ENCODE measurements at regions not wholly inside any gene's neighbourhood (a gene's known extent, or its start where the extent isn't known, plus 50 kb on each side); places are given as distances from the start of the nearest gene placed in this dataset.

DNA sequence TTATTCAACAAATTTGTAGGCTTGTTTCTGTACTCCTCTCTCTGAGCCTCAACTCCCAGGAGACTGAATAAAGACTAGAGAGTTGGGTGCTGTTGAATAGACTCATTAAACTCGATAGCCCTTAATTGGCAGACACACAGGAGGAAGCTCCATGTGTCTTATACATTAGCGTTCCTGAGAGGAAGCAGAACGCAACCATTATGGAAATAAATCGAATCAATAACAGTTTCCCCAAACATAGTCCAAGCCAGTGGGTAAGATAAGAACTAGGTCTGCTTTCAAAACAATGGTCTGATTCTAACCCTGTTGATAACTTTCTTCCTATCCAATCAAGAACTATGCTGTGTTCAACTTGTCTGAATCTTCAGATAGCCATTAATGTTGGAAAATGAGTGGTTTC lies 118.1 kb upstream of the FNDC3A start:
- Histone ChIP-seq H3K27me3 (ENCODE audit: insufficient read depth, poor library complexity, severe bottlenecking) (no peaks in the 10 kb centered on the region), H3K4me3 (replicated peaks; ENCODE audit: insufficient read depth, low read length) (no peak overlapping the region), H3K27ac (replicated peaks) (no peak overlapping the region)
- DNase-seq (ENCODE audit: low read depth in 1 of 2, low spot score in 1 of 2): no peak
- TF ChIP-seq POLR2AphosphoS5 (IDR thresholded peaks at IDR 0.05; ENCODE audit: low read depth) (no peak), SPI1 (IDR thresholded peaks at IDR 0.05; ENCODE audit: borderline replicate concordance, low read depth) (no peak), GABPA (IDR thresholded peaks at IDR 0.05; ENCODE audit: low read depth) (no peak)
- TF ChIP-seq, protein P1, sequence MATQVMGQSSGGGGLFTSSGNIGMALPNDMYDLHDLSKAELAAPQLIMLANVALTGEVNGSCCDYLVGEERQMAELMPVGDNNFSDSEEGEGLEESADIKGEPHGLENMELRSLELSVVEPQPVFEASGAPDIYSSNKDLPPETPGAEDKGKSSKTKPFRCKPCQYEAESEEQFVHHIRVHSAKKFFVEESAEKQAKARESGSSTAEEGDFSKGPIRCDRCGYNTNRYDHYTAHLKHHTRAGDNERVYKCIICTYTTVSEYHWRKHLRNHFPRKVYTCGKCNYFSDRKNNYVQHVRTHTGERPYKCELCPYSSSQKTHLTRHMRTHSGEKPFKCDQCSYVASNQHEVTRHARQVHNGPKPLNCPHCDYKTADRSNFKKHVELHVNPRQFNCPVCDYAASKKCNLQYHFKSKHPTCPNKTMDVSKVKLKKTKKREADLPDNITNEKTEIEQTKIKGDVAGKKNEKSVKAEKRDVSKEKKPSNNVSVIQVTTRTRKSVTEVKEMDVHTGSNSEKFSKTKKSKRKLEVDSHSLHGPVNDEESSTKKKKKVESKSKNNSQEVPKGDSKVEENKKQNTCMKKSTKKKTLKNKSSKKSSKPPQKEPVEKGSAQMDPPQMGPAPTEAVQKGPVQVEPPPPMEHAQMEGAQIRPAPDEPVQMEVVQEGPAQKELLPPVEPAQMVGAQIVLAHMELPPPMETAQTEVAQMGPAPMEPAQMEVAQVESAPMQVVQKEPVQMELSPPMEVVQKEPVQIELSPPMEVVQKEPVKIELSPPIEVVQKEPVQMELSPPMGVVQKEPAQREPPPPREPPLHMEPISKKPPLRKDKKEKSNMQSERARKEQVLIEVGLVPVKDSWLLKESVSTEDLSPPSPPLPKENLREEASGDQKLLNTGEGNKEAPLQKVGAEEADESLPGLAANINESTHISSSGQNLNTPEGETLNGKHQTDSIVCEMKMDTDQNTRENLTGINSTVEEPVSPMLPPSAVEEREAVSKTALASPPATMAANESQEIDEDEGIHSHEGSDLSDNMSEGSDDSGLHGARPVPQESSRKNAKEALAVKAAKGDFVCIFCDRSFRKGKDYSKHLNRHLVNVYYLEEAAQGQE (IDR thresholded peaks at IDR 0.05; ENCODE audit: insufficient replicate concordance, low read depth): no peak
- TF ChIP-seq, protein P2, sequence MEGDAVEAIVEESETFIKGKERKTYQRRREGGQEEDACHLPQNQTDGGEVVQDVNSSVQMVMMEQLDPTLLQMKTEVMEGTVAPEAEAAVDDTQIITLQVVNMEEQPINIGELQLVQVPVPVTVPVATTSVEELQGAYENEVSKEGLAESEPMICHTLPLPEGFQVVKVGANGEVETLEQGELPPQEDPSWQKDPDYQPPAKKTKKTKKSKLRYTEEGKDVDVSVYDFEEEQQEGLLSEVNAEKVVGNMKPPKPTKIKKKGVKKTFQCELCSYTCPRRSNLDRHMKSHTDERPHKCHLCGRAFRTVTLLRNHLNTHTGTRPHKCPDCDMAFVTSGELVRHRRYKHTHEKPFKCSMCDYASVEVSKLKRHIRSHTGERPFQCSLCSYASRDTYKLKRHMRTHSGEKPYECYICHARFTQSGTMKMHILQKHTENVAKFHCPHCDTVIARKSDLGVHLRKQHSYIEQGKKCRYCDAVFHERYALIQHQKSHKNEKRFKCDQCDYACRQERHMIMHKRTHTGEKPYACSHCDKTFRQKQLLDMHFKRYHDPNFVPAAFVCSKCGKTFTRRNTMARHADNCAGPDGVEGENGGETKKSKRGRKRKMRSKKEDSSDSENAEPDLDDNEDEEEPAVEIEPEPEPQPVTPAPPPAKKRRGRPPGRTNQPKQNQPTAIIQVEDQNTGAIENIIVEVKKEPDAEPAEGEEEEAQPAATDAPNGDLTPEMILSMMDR (IDR thresholded peaks at IDR 0.05; ENCODE audit: insufficient read depth, low read length): no peak

DNA sequence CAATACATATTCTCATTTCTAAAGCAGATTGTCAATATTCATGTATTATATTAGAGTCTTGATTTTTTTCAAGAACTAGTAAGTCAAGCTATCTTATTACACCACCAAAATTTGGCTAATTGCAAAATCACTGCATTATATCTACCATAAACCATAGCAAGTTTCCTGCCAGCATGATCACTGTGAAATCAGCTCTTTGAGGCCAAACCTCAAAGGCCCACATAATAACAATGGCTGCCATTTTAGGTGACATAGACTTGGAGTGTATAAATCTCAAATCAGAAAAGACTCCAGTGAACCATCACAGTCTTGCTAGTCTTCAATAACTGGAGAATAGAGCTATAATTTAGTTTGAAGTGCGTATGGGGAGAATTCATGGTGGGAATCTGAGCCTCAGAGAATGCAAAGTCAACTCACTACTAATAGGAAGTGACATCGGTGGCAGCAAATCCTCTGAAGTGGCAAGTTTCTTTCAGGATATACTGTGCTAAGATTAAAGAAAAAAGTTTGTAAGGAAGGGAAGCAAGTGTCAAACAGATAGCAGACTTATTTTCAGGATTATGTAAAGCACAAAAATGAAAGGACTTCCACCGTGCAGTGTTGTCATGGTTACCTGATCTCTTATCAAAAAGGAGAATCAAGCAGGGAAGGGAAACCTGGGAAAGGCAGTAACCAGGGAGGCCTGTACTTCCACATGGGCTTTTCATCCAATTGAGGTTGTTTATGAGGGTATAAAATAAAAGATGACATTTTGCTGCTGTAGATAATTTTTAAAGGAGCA lies 117.4 kb upstream of the FNDC3A start:
- no peak overlapping the region for H3K4me3 ChIP-seq (replicated peaks; ENCODE audit: insufficient read depth, low read length)
- H3K27me3 ChIP-seq (ENCODE audit: insufficient read depth, poor library complexity, severe bottlenecking): no peaks in the 10 kb centered on the region
- no peak for DNase-seq (ENCODE audit: low read depth in 1 of 2, low spot score in 1 of 2)
- TF ChIP-seq, protein P2 (IDR thresholded peaks at IDR 0.05; ENCODE audit: insufficient read depth, low read length): no peak
- TF ChIP-seq SPI1 (IDR thresholded peaks at IDR 0.05; ENCODE audit: borderline replicate concordance, low read depth): peak; percentile 13; the same call in 1 of the 2 replicates
- peak overlapping the region; percentile 97 for H3K27ac ChIP-seq (replicated peaks)

DNA sequence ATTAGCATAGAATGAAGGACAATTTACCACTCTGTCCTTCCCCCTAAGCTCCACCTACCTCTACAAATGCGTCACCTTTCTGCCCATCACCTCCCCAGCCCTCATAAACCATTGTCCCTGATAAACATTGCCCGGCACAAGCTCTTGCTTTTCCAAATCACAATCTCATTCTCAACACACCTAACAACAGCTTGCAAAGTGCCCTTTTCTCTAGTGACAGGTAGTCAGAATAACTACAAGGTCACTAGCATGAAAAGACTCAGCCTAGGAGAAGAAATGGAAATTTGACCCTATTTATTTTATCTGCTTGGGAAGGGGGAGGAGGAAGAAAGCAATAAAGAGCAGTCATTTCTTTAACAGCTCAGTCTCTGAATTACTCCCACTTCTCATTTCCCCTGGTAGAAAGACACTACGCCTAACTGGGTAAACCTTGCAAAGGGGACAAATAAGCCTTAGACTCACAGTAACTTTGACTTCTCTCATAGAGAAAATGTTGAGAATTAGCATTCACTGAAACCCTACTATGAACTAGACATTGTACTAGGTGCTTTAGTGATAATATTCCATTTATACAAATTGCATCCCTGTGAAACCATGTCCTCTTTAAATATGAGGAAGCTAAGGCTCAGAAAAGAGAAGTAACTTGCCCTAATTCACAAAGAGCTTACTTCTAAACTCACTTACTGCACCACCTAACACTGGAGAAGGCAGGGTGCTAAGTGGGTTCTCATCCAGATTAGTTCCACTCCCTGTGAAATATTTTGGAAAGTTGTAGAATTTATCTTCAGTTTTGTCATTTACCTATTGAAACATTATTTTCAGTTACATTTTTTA lies 116.2 kb upstream of the FNDC3A start:
- TF ChIP-seq, protein P1 (IDR thresholded peaks at IDR 0.05; ENCODE audit: insufficient replicate concordance, low read depth): no peak
- TF ChIP-seq SPI1 (IDR thresholded peaks at IDR 0.05; ENCODE audit: borderline replicate concordance, low read depth): peak; percentile 34; the same call in 1 of the 2 replicates
- peak in 1 of 2 experiments; percentile 46 for DNase-seq (ENCODE audit: low read depth in 1 of 2, low spot score in 1 of 2)
- Histone ChIP-seq H3K4me3 (replicated peaks; ENCODE audit: insufficient read depth, low read length) (no peak overlapping the region), H3K27ac (replicated peaks) (peak overlapping the region; percentile 97), H3K27me3 (ENCODE audit: insufficient read depth, poor library complexity, severe bottlenecking) (no peaks in the 10 kb centered on the region)

DNA sequence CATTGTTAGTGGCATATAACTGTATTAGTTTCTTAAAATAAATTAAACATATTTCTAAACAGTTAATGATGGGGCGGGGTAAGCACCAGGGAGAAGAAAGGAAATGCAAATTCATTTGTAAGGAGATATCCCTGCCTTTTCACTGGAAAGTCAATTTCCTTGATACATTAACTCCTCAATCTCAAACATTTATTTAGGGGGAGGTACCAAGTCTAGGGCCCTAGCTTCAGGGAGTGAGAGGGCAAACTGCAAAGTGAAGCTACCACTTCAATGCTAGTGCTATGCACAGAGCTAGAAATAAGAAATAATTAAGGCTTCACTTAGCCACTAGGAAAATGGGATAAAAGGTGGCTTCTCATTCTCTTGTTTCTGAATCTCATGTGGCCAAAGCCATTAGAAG lies 115.3 kb upstream of the FNDC3A start:
- no peak overlapping the region for H3K4me3 ChIP-seq (replicated peaks; ENCODE audit: insufficient read depth, low read length)
- DNase-seq (ENCODE audit: low read depth in 1 of 2, low spot score in 1 of 2): no peak
- peak overlapping the region; percentile 97 for H3K27ac ChIP-seq (replicated peaks)
- H3K27me3 ChIP-seq (ENCODE audit: insufficient read depth, poor library complexity, severe bottlenecking): no peaks in the 10 kb centered on the region
- TF ChIP-seq POLR2AphosphoS5 (IDR thresholded peaks at IDR 0.05; ENCODE audit: low read depth) (no peak), GABPA (IDR thresholded peaks at IDR 0.05; ENCODE audit: low read depth) (no peak), SPI1 (IDR thresholded peaks at IDR 0.05; ENCODE audit: borderline replicate concordance, low read depth) (no peak)
- TF ChIP-seq, protein P1 (IDR thresholded peaks at IDR 0.05; ENCODE audit: insufficient replicate concordance, low read depth): no peak
- TF ChIP-seq, protein P2 (IDR thresholded peaks at IDR 0.05; ENCODE audit: insufficient read depth, low read length): no peak

Measured in HL-60 (cell line).